A549 (cell line): ENCODE measurements at regions not wholly inside any gene's neighbourhood (a gene's known extent, or its start where the extent isn't known, plus 50 kb on each side); places are given as distances from the start of the nearest gene placed in this dataset.

Experiments
- ESRRA ChIP-seq: fragments of 150-350 bp; IDR thresholded peaks from 2 replicates; pipeline ENCODE4 v1.6.1; 2014; ENCODE audit warnings: mild to moderate bottlenecking, low read length, borderline replicate concordance
- JUN ChIP-seq, 2 experiments: fragments of >200 bp; sonication (Bioruptor Twin); formaldehyde crosslinking; IDR thresholded peaks; 2 replicates in 1 of 2; 3 replicates in 1 of 2; pipeline ENCODE4 v1.6.1; 2016 to 2017
- KDM1A ChIP-seq: fragments of 200-600 bp; sonication (generic); IDR thresholded peaks from 2 replicates; pipeline ENCODE4 v1.6.1; 2016; ENCODE audit warnings: low read depth, mild to moderate bottlenecking
- RFX5 ChIP-seq: fragments of 450-650 bp; IDR thresholded peaks from 2 replicates; pipeline ENCODE4 v1.7.1; 2014; ENCODE audit warnings: antibody characterized with exemption, mild to moderate bottlenecking, moderate library complexity
- TF ChIP-seq, protein P1 (sequence below): fragments of >200 bp; sonication (Bioruptor Twin); formaldehyde crosslinking; IDR thresholded peaks from 3 replicates; pipeline ENCODE4 v1.5.1; 2016
- TF ChIP-seq, protein P2 (sequence below): IDR thresholded peaks from 2 replicates; pipeline ENCODE4 v1.6.1; 2012

DNA sequence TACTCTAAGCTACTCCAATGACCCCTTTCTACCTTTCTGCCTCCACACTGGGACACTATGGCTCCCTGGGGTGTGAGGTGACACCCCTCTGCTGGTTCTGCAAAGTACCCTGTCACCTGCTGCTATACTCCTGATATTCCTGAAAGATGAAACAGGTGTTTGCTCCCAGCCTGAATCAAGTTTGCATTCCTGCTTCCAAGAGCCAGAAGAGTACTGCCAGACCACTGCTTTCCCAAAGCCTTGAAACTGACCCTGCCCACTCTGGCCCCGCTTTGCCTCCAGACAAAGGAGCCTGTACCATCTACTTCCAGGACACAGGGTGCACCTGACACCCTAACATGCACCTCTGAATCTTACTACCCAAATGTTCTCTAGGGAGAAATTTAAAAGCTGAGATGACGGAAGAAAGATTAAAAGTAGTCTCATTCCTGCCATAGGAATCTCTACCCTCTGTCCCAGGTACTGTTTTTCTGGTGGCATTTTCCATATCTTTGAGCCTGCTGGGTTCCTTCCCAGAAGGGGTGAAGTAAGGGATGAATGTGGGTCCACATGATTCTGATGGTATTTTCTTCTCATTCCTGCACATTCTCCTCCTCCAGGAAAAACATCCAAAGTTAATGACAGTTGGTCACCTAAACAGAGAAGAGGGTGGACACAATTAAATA is 70.3 kb upstream of the DUSP10 start:
- TF ChIP-seq KDM1A (no peak), JUN (IDR thresholded peaks at IDR 0.05) (no peak), RFX5 (no peak), ESRRA (no peak)
- TF ChIP-seq, protein P1, sequence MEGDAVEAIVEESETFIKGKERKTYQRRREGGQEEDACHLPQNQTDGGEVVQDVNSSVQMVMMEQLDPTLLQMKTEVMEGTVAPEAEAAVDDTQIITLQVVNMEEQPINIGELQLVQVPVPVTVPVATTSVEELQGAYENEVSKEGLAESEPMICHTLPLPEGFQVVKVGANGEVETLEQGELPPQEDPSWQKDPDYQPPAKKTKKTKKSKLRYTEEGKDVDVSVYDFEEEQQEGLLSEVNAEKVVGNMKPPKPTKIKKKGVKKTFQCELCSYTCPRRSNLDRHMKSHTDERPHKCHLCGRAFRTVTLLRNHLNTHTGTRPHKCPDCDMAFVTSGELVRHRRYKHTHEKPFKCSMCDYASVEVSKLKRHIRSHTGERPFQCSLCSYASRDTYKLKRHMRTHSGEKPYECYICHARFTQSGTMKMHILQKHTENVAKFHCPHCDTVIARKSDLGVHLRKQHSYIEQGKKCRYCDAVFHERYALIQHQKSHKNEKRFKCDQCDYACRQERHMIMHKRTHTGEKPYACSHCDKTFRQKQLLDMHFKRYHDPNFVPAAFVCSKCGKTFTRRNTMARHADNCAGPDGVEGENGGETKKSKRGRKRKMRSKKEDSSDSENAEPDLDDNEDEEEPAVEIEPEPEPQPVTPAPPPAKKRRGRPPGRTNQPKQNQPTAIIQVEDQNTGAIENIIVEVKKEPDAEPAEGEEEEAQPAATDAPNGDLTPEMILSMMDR = no peak
- TF ChIP-seq, protein P2, sequence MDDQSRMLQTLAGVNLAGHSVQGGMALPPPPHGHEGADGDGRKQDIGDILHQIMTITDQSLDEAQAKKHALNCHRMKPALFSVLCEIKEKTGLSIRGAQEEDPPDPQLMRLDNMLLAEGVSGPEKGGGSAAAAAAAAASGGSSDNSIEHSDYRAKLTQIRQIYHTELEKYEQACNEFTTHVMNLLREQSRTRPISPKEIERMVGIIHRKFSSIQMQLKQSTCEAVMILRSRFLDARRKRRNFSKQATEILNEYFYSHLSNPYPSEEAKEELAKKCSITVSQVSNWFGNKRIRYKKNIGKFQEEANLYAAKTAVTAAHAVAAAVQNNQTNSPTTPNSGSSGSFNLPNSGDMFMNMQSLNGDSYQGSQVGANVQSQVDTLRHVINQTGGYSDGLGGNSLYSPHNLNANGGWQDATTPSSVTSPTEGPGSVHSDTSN = no peak
